Liver (tissue), 8 donors: ENCODE measurements at regions not wholly inside any gene's neighbourhood (a gene's known extent, or its start where the extent isn't known, plus 50 kb on each side); places are given as distances from the start of the nearest gene placed in this dataset.

ENCODE experiments used
- DNase-seq: peaks from one replicate; pipeline ENCODE4 v3.0.0-alpha.2; 2017; ENCODE audit warnings: low spot score
- H3K27ac ChIP-seq, 2 donors: one replicate each; pipeline ENCODE4 v1.7.0; 2013; ENCODE audit warnings: inconsistent platforms in 2 of 2, low read length in 2 of 2, control low read depth in 1 of 2, low read depth in 1 of 2, mild to moderate bottlenecking in 1 of 2
- H3K27me3 ChIP-seq, 4 donors: one replicate each; pipeline versions ENCODE4 v1.6.1 to v1.7.0; 2013; ENCODE audit warnings: low read length in 3 of 4, inconsistent platforms in 1 of 4, mild to moderate bottlenecking in 1 of 4, moderate library complexity in 1 of 4; ENCODE audit not compliant: control insufficient read depth in 4 of 4, insufficient read depth in 4 of 4
- H3K36me3 ChIP-seq, 4 donors: one replicate each; pipeline versions ENCODE4 v1.6.1 to v1.7.0; 2013; ENCODE audit warnings: low read length in 3 of 4, mild to moderate bottlenecking in 3 of 4, low read depth in 1 of 4, moderate library complexity in 1 of 4; ENCODE audit not compliant: control insufficient read depth in 4 of 4, insufficient read depth in 3 of 4
- H3K4me1 ChIP-seq, 4 donors: one replicate each; pipeline versions ENCODE4 v1.6.1 to v1.7.0; 2013; ENCODE audit warnings: low read length in 3 of 4, mild to moderate bottlenecking in 3 of 4, moderate library complexity in 1 of 4; ENCODE audit not compliant: control insufficient read depth in 4 of 4, insufficient read depth in 4 of 4
- H3K4me3 ChIP-seq, 3 donors: one replicate each; pipeline versions ENCODE4 v1.6.1 to v1.7.0; 2013; ENCODE audit warnings: low read length in 3 of 3, control low read depth in 1 of 3, low read depth in 1 of 3, mild to moderate bottlenecking in 1 of 3
- H3K9ac ChIP-seq, 2 donors: one replicate each; pipeline ENCODE4 v1.7.0; 2013; ENCODE audit warnings: low read length in 2 of 2, mild to moderate bottlenecking in 2 of 2, moderate library complexity in 2 of 2, control low read depth in 1 of 2, low read depth in 1 of 2
- H3K9me3 ChIP-seq, 4 donors: one replicate each; pipeline versions ENCODE4 v1.6.1 to v1.7.0; 2013; ENCODE audit warnings: low read length in 3 of 4; ENCODE audit not compliant: control insufficient read depth in 4 of 4
- CTCF ChIP-seq: fragments of 150-350 bp; IDR thresholded peaks from 2 replicates; pipeline ENCODE4 v1.5.1; 2017; ENCODE audit warnings: improper control_type of control experiment, low read depth, low read length; ENCODE audit not compliant: missing input control
- EGR1 ChIP-seq, 2 donors: IDR thresholded peaks; 2 replicates each; pipeline ENCODE4 v1.6.1; 2016 to 2018; ENCODE audit warnings: antibody characterized with exemption in 2 of 2, low read depth in 2 of 2
- FOXA1 ChIP-seq: IDR thresholded peaks from 2 replicates; pipeline ENCODE4 v1.6.1; 2016; ENCODE audit warnings: antibody characterized with exemption
- FOXA2 ChIP-seq: IDR thresholded peaks from 2 replicates; pipeline ENCODE4 v1.6.1; 2016; ENCODE audit warnings: antibody characterized with exemption
- GABPA ChIP-seq, 2 donors: IDR thresholded peaks in 1 of 2; conservative IDR thresholded peaks in 1 of 2; 2 replicates each; pipeline ENCODE4 v1.6.1; 2016; ENCODE audit warnings: antibody characterized with exemption in 2 of 2, mild to moderate bottlenecking in 1 of 2, moderate library complexity in 1 of 2
- HNF4A ChIP-seq, 2 donors: conservative IDR thresholded peaks; 2 replicates each; pipeline ENCODE4 v1.6.1; 2016; ENCODE audit warnings: antibody characterized with exemption in 2 of 2, mild to moderate bottlenecking in 2 of 2
- HNF4G ChIP-seq: IDR thresholded peaks from 2 replicates; pipeline ENCODE4 v1.6.1; 2016; ENCODE audit warnings: antibody characterized with exemption
- JUND ChIP-seq, 2 donors: IDR thresholded peaks; 2 replicates each; pipeline ENCODE4 v1.6.1; 2016; ENCODE audit warnings: antibody characterized with exemption in 2 of 2
- MAX ChIP-seq: IDR thresholded peaks from 2 replicates; pipeline ENCODE4 v1.6.1; 2016; ENCODE audit warnings: antibody characterized with exemption
- NR2F2 ChIP-seq: IDR thresholded peaks from 2 replicates; pipeline ENCODE4 v1.6.1; 2016; ENCODE audit warnings: antibody characterized with exemption
- REST ChIP-seq: IDR thresholded peaks from 2 replicates; pipeline ENCODE4 v1.6.1; 2016; ENCODE audit warnings: antibody characterized with exemption, mild to moderate bottlenecking
- RXRA ChIP-seq, 2 donors: IDR thresholded peaks; 2 replicates each; pipeline ENCODE4 v1.6.1; 2017 to 2018; ENCODE audit warnings: antibody characterized with exemption in 2 of 2, mild to moderate bottlenecking in 1 of 2
- SP1 ChIP-seq: IDR thresholded peaks from 2 replicates; pipeline ENCODE4 v1.6.1; 2018; ENCODE audit warnings: antibody characterized with exemption, mild to moderate bottlenecking
- TAF1 ChIP-seq: conservative IDR thresholded peaks from 2 replicates; pipeline ENCODE4 v1.6.1; 2016; ENCODE audit warnings: antibody characterized with exemption, mild to moderate bottlenecking
- ZBTB33 ChIP-seq: IDR thresholded peaks from 2 replicates; pipeline ENCODE4 v1.6.1; 2016; ENCODE audit warnings: antibody characterized with exemption
- WGBS: extraction: QIAGEN DNeasy Blood & Tissue Kit; methylation state at CpG from one replicate; pipeline ENCODE4 v1.1.7; 2013; 5-methylcytosine and 5-hydroxymethylcytosine counted together
- donor health status: healthy.
- donor health status: healthy.
- donor health status: healthy.
- donor health status: healthy.
- donor health status: healthy.

GRCh38 chr1:185559151-185559550, 175.0 kb upstream of the HMCN1 start (continued):
- TF ChIP-seq REST, result no peak
- TF ChIP-seq HNF4G, result no peak
- no peak for TF ChIP-seq RXRA (IDR thresholded peaks at IDR 0.05)

GRCh38 chr1:185556561-185556960, 177.6 kb upstream of the HMCN1 start:
- H3K27me3 ChIP-seq, result peaks cover 0 to under 1% (median 0%) of the 10 kb centered on the region in 4 donors
- H3K4me1 ChIP-seq, result no peaks in the 10 kb centered on the region
- H3K4me3 ChIP-seq, result no peak overlapping the region
- 2% methylated on average over 1 of the region's 1 CpG for WGBS
- H3K9me3 ChIP-seq, result no peaks in the 10 kb centered on the region
- DNase-seq, result no peak
- no peak overlapping the region for H3K27ac ChIP-seq
- TF ChIP-seq NR2F2 (no peak), EGR1 (IDR thresholded peaks at IDR 0.05; ENCODE audit: low read depth in 2 of 2) (no peak), JUND (IDR thresholded peaks at IDR 0.05) (no peak), REST (no peak), HNF4G (no peak), MAX (no peak), TAF1 (no peak)
- H3K36me3 ChIP-seq, result no peaks in the 10 kb centered on the region
- H3K9ac ChIP-seq, result no peak overlapping the region

GRCh38 chr1:185555743-185556142, 178.4 kb upstream of the HMCN1 start:
- H3K4me1 ChIP-seq, result no peaks in the 10 kb centered on the region
- DNase-seq, result no peak
- H3K27me3 ChIP-seq, result peaks cover 0 to 4% (median 0%) of the 10 kb centered on the region in 4 donors
- no peak overlapping the region for H3K9ac ChIP-seq
- no peak overlapping the region for H3K27ac ChIP-seq
- H3K4me3 ChIP-seq, result no peak overlapping the region
- H3K36me3 ChIP-seq, result no peaks in the 10 kb centered on the region
- no peaks in the 10 kb centered on the region for H3K9me3 ChIP-seq
- TF ChIP-seq HNF4A (conservative IDR thresholded peaks at IDR 0.05) (no peak), EGR1 (IDR thresholded peaks at IDR 0.05; ENCODE audit: low read depth in 2 of 2) (no peak), ZBTB33 (no peak), SP1 (no peak), CTCF (no peak), FOXA1 (no peak), HNF4G (no peak), MAX (no peak), GABPA (IDR thresholded peaks at IDR 0.05 in 1 of 2, conservative IDR thresholded peaks at IDR 0.05 in 1 of 2) (no peak), TAF1 (no peak), FOXA2 (no peak), REST (no peak)
